T-cell (primary cell): ENCODE measurements at regions not wholly inside any gene's neighbourhood (a gene's known extent, or its start where the extent isn't known, plus 50 kb on each side); places are given as distances from the start of the nearest gene placed in this dataset.

Source experiments
- ATAC-seq, 4 experiments: fragments of 200-7000 bp in 3 of 4; fragments of 150-1000 bp in 1 of 4; cut with Tn5 transposase; replicated peaks in 1 of 4; 1 replicate in 3 of 4; 2 replicates in 1 of 4; pipeline ENCODE4 v1.10.0; 2021; ENCODE audit warnings: moderate library complexity in 3 of 4, mild to moderate bottlenecking in 2 of 4, moderate number of reproducible peaks in 1 of 4
- CTCF ChIA-PET, 2 donors: fragments of 300-600 bp; sonication (Branson Sonifier 250); formaldehyde crosslinking; loops; one replicate each; lab custom pipeline; 2022; ENCODE audit warnings: antibody characterized with exemption in 2 of 2; lab: Charles Lee
- POLR2A ChIA-PET, 2 donors: fragments of 300-600 bp; sonication (Branson Sonifier 250); formaldehyde crosslinking; loops; one replicate each; lab custom pipeline; 2022; ENCODE audit warnings: antibody characterized with exemption in 2 of 2; lab: Charles Lee
- DNase-seq, 35 experiments: peaks; one replicate each; pipeline versions ENCODE4 v3.0.0 to v3.0.0-alpha.2; 2013 to 2023
- H3K27ac ChIP-seq: one replicate; pipeline ENCODE4 v1.5.1; 2013; ENCODE audit warnings: low read length
- H3K27me3 ChIP-seq, 2 experiments: replicated peaks in 1 of 2; 1 replicate in 1 of 2; 2 replicates in 1 of 2; pipeline versions ENCODE4 v1.6.1 to v1.7.0; 2013; ENCODE audit warnings: low read length in 1 of 2, mixed read lengths in 1 of 2; ENCODE audit not compliant: control insufficient read depth in 2 of 2, insufficient read depth in 2 of 2; ENCODE audit errors: extremely low read depth in 1 of 2
- H3K36me3 ChIP-seq, 2 donors: 1 replicate in 1 of 2; 2 replicates in 1 of 2; pipeline versions ENCODE4 v1.6.1 to v1.7.0; 2013; ENCODE audit warnings: low read length in 1 of 2; ENCODE audit not compliant: control insufficient read depth in 2 of 2, insufficient read depth in 1 of 2; ENCODE audit errors: extremely low read depth in 1 of 2
- H3K4me1 ChIP-seq, 2 experiments: 1 replicate in 1 of 2; 2 replicates in 1 of 2; pipeline versions ENCODE4 v1.6.1 to v1.7.0; 2013; ENCODE audit warnings: low read length in 2 of 2, mixed read lengths in 1 of 2; ENCODE audit not compliant: insufficient read depth in 2 of 2, control insufficient read depth in 1 of 2; ENCODE audit errors: extremely low read depth in 1 of 2
- H3K4me3 ChIP-seq, 2 donors: 1 replicate in 1 of 2; 2 replicates in 1 of 2; pipeline versions ENCODE4 v1.5.1 to v1.7.0; 2013; ENCODE audit warnings: mild to moderate bottlenecking in 2 of 2, low read length in 1 of 2, moderate library complexity in 1 of 2; ENCODE audit not compliant: control insufficient read depth in 1 of 2; ENCODE audit errors: extremely low read depth in 1 of 2
- H3K9me3 ChIP-seq: 2 replicates; pipeline ENCODE4 v1.7.0; 2013
- H3K27ac Mint-ChIP-seq, 2 donors: one replicate each; pipeline ENCODE4 v1.8.0; 2020 to 2021; ENCODE audit warnings: mild to moderate bottlenecking in 2 of 2, mixed read lengths in 2 of 2
- H3K27me3 Mint-ChIP-seq, 2 donors: one replicate each; pipeline ENCODE4 v1.8.0; 2021 to 2022; ENCODE audit warnings: mixed read lengths in 2 of 2
- H3K36me3 Mint-ChIP-seq: one replicate; pipeline ENCODE4 v1.8.0; 2021; ENCODE audit warnings: mixed read lengths
- H3K4me1 Mint-ChIP-seq, 3 donors: one replicate each; pipeline ENCODE4 v1.8.0; 2020 to 2022; ENCODE audit warnings: mixed read lengths in 3 of 3, mild to moderate bottlenecking in 1 of 3
- H3K4me3 Mint-ChIP-seq, 3 donors: one replicate each; pipeline ENCODE4 v1.8.0; 2020 to 2022; ENCODE audit warnings: mild to moderate bottlenecking in 3 of 3, mixed read lengths in 3 of 3, moderate library complexity in 3 of 3
- H3K9me3 Mint-ChIP-seq, 3 donors: one replicate each; pipeline ENCODE4 v1.8.0; 2020 to 2022; ENCODE audit warnings: mixed read lengths in 3 of 3
- WGBS: methylation state at CpG from one replicate; pipeline ENCODE4 v1.1.5; 2013; ENCODE audit warnings: missing lambda C conversion rate; ENCODE audit not compliant: insufficient coverage; 5-methylcytosine and 5-hydroxymethylcytosine counted together

DNA sequence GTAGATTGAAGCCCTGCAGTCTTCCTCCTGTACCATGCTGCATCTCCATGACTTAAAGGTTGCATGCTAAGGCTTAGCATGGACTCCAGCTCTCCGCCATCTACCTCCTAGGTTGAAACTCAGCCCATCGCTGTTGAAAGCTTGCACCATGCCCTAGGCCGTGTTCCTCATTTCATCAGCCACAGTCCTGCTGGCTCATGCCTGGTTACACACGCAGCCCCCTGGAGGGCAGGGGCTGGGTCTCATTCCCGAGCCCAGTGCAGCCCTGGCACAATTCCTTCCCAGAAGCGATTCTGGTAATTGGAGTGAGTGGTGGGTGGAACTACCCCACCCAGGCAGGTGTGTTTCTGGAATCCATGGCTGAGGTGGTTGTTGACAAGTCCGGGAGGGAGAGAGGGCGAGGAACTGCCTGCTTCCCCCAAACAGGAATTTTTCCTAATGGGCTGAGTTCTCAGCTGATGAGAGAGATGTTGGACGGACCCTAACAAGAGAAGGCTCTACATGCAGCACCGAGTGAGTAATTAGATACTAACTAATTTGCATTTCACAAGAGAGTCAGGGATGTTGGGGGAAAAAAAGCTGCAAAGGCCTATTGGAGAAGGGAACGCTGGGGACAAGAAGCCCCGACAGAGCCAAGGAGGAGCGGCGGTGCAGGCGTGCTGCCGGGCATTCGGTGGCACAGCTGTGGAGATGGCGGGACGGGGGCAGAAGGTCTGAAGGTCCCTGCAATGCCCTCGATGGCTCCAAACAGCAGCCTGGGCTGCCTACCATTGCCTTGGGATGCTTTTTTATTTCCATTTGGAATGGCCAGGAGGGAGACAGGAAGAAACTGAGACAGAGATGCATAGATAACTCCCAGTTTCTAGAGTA lies 92.3 kb upstream of the TLE3 start:
- Histone ChIP-seq H3K27ac (no peak overlapping the region), H3K9me3 (no peaks in the 10 kb centered on the region), H3K4me3 (no peak overlapping the region), H3K4me1 (no peaks in the 10 kb centered on the region), H3K36me3 (no peaks in the 10 kb centered on the region), H3K27me3 (peaks cover 0 to 5% of the 10 kb centered on the region in 2 experiments)
- DNase-seq (no peak), ATAC-seq (no peak)
- Mint-ChIP-seq H3K4me3 (no peak overlapping the region), H3K27me3 (no peaks in the 10 kb centered on the region), H3K36me3 (peaks cover 4% of the 10 kb centered on the region), H3K9me3 (peaks cover 4 to 5% (median 4%) of the 10 kb centered on the region in 3 donors), H3K4me1 (no peaks in the 10 kb centered on the region), H3K27ac (no peak overlapping the region)
- WGBS = 92% methylated on average over 14 of the region's 20 CpGs
- ChIA-PET POLR2A (no interaction called here), CTCF (interaction anchor here in 1 of 2 donors (0.6 kb wide), 1 partner anchor 27 kb away, joined by 3 read pairs; no protein-coding TSS in a partner anchor)

GRCh38 chr15:70188286-70188685 lies 90.6 kb upstream of the TLE3 start:
- Mint-ChIP-seq H3K27ac (no peak overlapping the region), H3K36me3 (peaks cover 4% of the 10 kb centered on the region), H3K9me3 (peaks cover 4 to 5% (median 4%) of the 10 kb centered on the region in 3 donors), H3K27me3 (no peaks in the 10 kb centered on the region), H3K4me3 (no peak overlapping the region), H3K4me1 (peaks cover 0 to 5% (median 0%) of the 10 kb centered on the region in 3 donors)
- ChIA-PET CTCF (no interaction called here), POLR2A (interaction anchor here in 1 of 2 donors (0.6 kb wide), 1 partner anchor 615 kb away, joined by 4 read pairs; no protein-coding TSS in a partner anchor)
- no peaks in the 10 kb centered on the region for H3K4me1 ChIP-seq
- 100% methylated on average over 1 of the region's 4 CpGs for WGBS
- DNase-seq (no peak), ATAC-seq (no peak)
- H3K36me3 ChIP-seq = no peaks in the 10 kb centered on the region
- H3K4me3 ChIP-seq = no peak overlapping the region
- H3K27me3 ChIP-seq = peaks cover 0 to 2% of the 10 kb centered on the region in 2 experiments
- no peak overlapping the region for H3K27ac ChIP-seq
- H3K9me3 ChIP-seq = no peaks in the 10 kb centered on the region

- no peak for DNase-seq
- 84% methylated on average over 8 of the region's 9 CpGs for WGBS
- Histone ChIP-seq H3K27me3 (peaks cover 0 to 2% of the 10 kb centered on the region in 2 experiments), H3K9me3 (no peaks in the 10 kb centered on the region), H3K4me1 (no peaks in the 10 kb centered on the region), H3K4me3 (no peak overlapping the region), H3K27ac (no peak overlapping the region), H3K36me3 (no peaks in the 10 kb centered on the region)
- peaks cover 0 to 5% (median 0%) of the 10 kb centered on the region in 3 donors for H3K4me1 Mint-ChIP-seq
- H3K27ac Mint-ChIP-seq = no peak overlapping the region
- peaks cover 4% of the 10 kb centered on the region for H3K36me3 Mint-ChIP-seq
- ChIA-PET POLR2A (no interaction called here), CTCF (no interaction called here)
- no peaks in the 10 kb centered on the region for H3K27me3 Mint-ChIP-seq
- H3K4me3 Mint-ChIP-seq = no peak overlapping the region
- ATAC-seq = no peak
- H3K9me3 Mint-ChIP-seq = peaks cover 4 to 5% (median 4%) of the 10 kb centered on the region in 3 donors
These were observed 89.6 kb upstream of the TLE3 start for GRCh38 chr15:70187331-70187730.

DNA sequence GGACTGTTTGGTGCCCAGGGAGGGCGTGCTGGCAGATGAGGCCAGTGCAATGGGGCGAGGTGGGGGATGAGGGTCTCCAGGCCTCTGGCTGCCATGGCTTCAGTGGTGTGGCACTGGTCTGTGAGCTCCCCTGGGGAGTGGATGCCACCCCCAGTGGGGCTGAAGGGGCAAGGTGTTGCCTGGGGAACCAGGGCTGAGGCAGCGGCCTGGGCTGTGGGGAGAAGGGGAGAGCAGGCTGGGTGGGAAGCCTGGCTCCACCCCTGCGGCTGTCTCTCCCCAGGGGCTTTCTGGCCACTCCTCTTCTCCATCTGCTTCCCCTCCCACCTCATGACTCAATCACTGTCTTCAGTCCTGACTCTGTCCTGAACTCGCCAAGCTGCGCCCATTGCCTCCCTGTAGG lies 88.4 kb upstream of the TLE3 start:
- Histone ChIP-seq H3K4me3 (no peak overlapping the region), H3K27me3 (peaks cover 0 to 2% of the 10 kb centered on the region in 2 experiments), H3K27ac (no peak overlapping the region), H3K9me3 (no peaks in the 10 kb centered on the region), H3K36me3 (no peaks in the 10 kb centered on the region), H3K4me1 (no peaks in the 10 kb centered on the region)
- DNase-seq (no peak), ATAC-seq (peak in 1 of 4 experiments; percentile 15)
- CTCF ChIA-PET = no interaction called here
- no peaks in the 10 kb centered on the region for H3K9me3 Mint-ChIP-seq
- H3K27ac Mint-ChIP-seq = no peak overlapping the region
- 93% methylated on average over 4 of the region's 6 CpGs for WGBS
- H3K4me3 Mint-ChIP-seq = no peak overlapping the region
- POLR2A ChIA-PET = interaction anchor here in 1 of 2 donors (0.5 kb wide), 1 partner anchor 130 kb away, joined by 3 read pairs; no protein-coding TSS in a partner anchor
- no peaks in the 10 kb centered on the region for H3K36me3 Mint-ChIP-seq
- peaks cover 0 to 5% (median 0%) of the 10 kb centered on the region in 3 donors for H3K4me1 Mint-ChIP-seq
- H3K27me3 Mint-ChIP-seq = peaks cover 0 to 4% of the 10 kb centered on the region in 2 donors

DNA sequence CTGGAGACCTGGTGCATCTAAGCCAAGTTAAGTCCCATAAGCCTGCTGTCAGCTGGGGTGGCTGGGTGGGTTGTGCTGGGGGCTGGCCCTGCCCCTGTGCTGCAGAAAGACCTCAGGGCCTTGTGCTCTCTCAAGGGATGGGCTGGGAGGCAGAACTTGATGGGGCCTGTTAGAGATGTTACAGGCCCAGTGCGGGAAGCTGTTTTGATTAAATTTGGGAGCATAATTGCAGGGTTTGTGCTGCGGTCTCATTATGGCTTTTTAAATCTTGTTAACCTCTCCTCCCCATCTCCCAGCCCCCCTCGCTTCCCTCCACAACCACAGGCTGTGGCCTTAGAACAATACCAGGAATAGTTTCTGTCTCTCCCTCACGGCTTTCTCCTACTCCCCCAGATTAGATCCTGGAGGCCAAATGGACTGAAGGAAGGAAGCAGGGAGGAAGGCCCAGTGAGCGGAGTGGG lies 87.6 kb upstream of the TLE3 start:
- H3K27me3 ChIP-seq = peaks cover 0 to 6% of the 10 kb centered on the region in 2 experiments
- no peak overlapping the region for H3K27ac ChIP-seq
- H3K4me3 ChIP-seq = no peak overlapping the region
- WGBS = 100% methylated on average over 1 of the region's 5 CpGs
- peaks cover 0 to 4% of the 10 kb centered on the region in 2 experiments for H3K4me1 ChIP-seq
- no peak overlapping the region for H3K4me3 Mint-ChIP-seq
- CTCF ChIA-PET = no interaction called here
- H3K27ac Mint-ChIP-seq = no peak overlapping the region
- H3K9me3 ChIP-seq = no peaks in the 10 kb centered on the region
- H3K36me3 Mint-ChIP-seq = no peaks in the 10 kb centered on the region
- no peak for DNase-seq
- H3K27me3 Mint-ChIP-seq = peaks cover 0 to 4% of the 10 kb centered on the region in 2 donors
- POLR2A ChIA-PET = no interaction called here
- peaks cover 0 to 11% (median 4%) of the 10 kb centered on the region in 3 donors for H3K4me1 Mint-ChIP-seq
- no peaks in the 10 kb centered on the region for H3K9me3 Mint-ChIP-seq
- no peaks in the 10 kb centered on the region for H3K36me3 ChIP-seq
- ATAC-seq = no peak

GRCh38 chr15:70182858-70183695 lies 85.4 kb upstream of the TLE3 start:
- no peak overlapping the region for H3K27ac ChIP-seq
- Mint-ChIP-seq H3K36me3 (no peaks in the 10 kb centered on the region), H3K4me1 (peaks cover 0 to 12% (median 4%) of the 10 kb centered on the region in 3 donors), H3K4me3 (no peak overlapping the region), H3K27ac (no peak overlapping the region), H3K27me3 (peaks cover 0 to 4% of the 10 kb centered on the region in 2 donors), H3K9me3 (no peaks in the 10 kb centered on the region)
- DNase-seq = no peak
- peaks cover 0 to 5% of the 10 kb centered on the region in 2 experiments for H3K27me3 ChIP-seq
- no peak for ATAC-seq
- CTCF ChIA-PET = no interaction called here
- H3K9me3 ChIP-seq = no peaks in the 10 kb centered on the region
- H3K4me1 ChIP-seq = peaks cover 0 to 5% of the 10 kb centered on the region in 2 experiments
- POLR2A ChIA-PET = no interaction called here
- WGBS = 79% methylated on average over 8 of the region's 8 CpGs
- no peak overlapping the region for H3K4me3 ChIP-seq
- no peaks in the 10 kb centered on the region for H3K36me3 ChIP-seq
